Osteocyte (in vitro differentiated cells): ENCODE measurements at regions not wholly inside any gene's neighbourhood (a gene's known extent, or its start where the extent isn't known, plus 50 kb on each side); places are given as distances from the start of the nearest gene placed in this dataset.

Experiments
- DNase-seq: peaks from one replicate; pipeline ENCODE4 v3.0.0; 2021; ENCODE audit warnings: mixed read lengths; ENCODE audit not compliant: unreplicated experiment; ENCODE audit errors: extremely low spot score
- H3K27ac Mint-ChIP-seq: one replicate; pipeline ENCODE4 v1.8.0; 2021; ENCODE audit warnings: mild to moderate bottlenecking, mixed read lengths; ENCODE audit not compliant: unreplicated experiment
- H3K27me3 Mint-ChIP-seq: one replicate; pipeline ENCODE4 v1.8.0; 2021; ENCODE audit warnings: mixed read lengths; ENCODE audit not compliant: unreplicated experiment
- H3K36me3 Mint-ChIP-seq: one replicate; pipeline ENCODE4 v1.8.0; 2021; ENCODE audit warnings: mixed read lengths; ENCODE audit not compliant: unreplicated experiment
- H3K4me1 Mint-ChIP-seq: one replicate; pipeline ENCODE4 v1.8.0; 2021; ENCODE audit warnings: mixed read lengths; ENCODE audit not compliant: unreplicated experiment
- H3K4me3 Mint-ChIP-seq: one replicate; pipeline ENCODE4 v1.8.0; 2021; ENCODE audit warnings: mild to moderate bottlenecking, moderate library complexity, mixed read lengths; ENCODE audit not compliant: unreplicated experiment
- H3K9me3 Mint-ChIP-seq: one replicate; pipeline ENCODE4 v1.8.0; 2021; ENCODE audit warnings: mixed read lengths; ENCODE audit not compliant: unreplicated experiment
- TF ChIP-seq, protein P1 (sequence below): fragments of 200-600 bp; sonication (generic); IDR thresholded peaks from 2 replicates; pipeline ENCODE4 v1.5.0; 2021; ENCODE audit warnings: antibody characterized with exemption, mild to moderate bottlenecking, moderate library complexity

DNA sequence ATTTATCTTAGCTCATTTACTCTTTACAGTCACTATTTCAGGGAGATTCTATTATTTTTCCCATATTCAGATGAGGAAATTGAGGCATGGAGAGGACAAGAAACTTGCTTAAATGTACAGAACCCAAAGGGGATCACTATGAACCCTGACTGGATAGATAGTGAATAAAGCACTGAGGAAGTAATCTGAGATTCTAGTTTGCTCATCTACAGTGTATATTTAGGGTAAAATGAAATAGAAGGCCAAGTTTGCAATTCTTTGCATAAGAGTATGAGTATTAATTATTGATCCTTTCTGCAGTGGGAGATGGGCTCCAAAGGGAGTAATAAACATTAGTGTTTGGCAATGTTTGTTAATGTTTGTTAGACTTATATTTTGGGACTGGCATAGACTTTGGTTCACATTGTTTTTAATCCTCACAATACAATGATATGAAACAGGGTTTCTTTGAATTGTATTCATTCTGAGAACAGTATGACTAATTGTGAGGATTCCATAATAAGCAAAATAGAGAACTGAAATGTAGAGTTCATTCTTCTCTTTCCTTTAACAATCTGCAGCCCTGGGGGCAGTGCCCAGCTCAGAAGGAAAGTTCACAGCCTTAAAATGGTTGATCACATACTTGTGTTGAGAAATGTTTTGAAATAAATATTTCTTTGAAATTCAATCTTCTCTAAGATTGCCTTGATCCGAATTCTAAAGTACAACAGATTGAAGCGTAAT, 131.0 kb upstream of the ZNF804B start:
- no peaks in the 10 kb centered on the region for H3K36me3 Mint-ChIP-seq
- no peak for DNase-seq
- H3K27ac Mint-ChIP-seq, result no peak overlapping the region
- no peak overlapping the region for H3K4me3 Mint-ChIP-seq
- no peaks in the 10 kb centered on the region for H3K4me1 Mint-ChIP-seq
- H3K27me3 Mint-ChIP-seq, result no peaks in the 10 kb centered on the region
- TF ChIP-seq, protein P1, sequence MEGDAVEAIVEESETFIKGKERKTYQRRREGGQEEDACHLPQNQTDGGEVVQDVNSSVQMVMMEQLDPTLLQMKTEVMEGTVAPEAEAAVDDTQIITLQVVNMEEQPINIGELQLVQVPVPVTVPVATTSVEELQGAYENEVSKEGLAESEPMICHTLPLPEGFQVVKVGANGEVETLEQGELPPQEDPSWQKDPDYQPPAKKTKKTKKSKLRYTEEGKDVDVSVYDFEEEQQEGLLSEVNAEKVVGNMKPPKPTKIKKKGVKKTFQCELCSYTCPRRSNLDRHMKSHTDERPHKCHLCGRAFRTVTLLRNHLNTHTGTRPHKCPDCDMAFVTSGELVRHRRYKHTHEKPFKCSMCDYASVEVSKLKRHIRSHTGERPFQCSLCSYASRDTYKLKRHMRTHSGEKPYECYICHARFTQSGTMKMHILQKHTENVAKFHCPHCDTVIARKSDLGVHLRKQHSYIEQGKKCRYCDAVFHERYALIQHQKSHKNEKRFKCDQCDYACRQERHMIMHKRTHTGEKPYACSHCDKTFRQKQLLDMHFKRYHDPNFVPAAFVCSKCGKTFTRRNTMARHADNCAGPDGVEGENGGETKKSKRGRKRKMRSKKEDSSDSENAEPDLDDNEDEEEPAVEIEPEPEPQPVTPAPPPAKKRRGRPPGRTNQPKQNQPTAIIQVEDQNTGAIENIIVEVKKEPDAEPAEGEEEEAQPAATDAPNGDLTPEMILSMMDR, result no peak
- peaks cover 5% of the 10 kb centered on the region for H3K9me3 Mint-ChIP-seq

DNA sequence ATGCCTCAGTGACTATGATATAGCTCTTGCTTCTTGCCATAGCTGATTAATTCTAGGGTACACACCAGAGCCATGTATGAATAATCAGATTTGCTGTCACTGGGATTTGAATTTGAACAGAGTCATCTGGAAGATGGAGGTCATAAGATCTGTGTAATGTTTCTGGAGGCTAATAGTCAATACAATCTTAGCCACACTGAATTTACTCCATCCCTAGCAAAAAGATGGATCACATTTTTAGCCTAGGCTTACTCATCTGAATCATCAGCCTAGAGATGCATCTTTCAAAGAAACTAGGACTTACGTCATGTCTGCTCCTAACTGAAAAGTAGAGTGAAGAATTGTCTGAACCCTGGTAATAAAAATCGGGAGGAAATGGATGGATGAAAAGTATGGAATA, 142.3 kb upstream of the ZNF804B start:
- DNase-seq, result no peak
- Mint-ChIP-seq H3K36me3 (no peaks in the 10 kb centered on the region), H3K4me1 (no peaks in the 10 kb centered on the region), H3K9me3 (no peaks in the 10 kb centered on the region), H3K27ac (no peak overlapping the region), H3K27me3 (no peaks in the 10 kb centered on the region), H3K4me3 (no peak overlapping the region)
- TF ChIP-seq, protein P1, result no peak

DNA sequence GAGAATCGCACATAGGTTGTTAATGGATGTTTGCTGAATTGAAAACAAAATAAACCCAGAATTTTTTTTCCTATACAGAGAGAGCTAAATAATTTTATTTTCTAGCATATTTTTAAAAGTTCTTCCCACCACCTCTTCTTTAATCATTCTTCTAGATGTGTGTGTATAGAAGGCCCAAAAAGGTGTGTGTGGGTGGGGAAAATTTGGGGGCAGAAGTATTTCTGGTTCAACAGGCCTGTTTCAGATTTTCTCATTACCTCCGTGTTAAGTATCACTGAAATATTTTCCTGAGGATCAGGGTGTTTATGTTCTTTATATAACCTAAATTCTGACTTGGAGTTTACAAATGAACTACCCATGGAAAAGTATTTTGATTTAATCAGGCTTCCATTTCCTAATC, 144.2 kb upstream of the ZNF804B start:
- no peak for DNase-seq
- no peak overlapping the region for H3K4me3 Mint-ChIP-seq
- H3K9me3 Mint-ChIP-seq, result no peaks in the 10 kb centered on the region
- TF ChIP-seq, protein P1, result no peak
- H3K36me3 Mint-ChIP-seq, result no peaks in the 10 kb centered on the region
- H3K27me3 Mint-ChIP-seq, result no peaks in the 10 kb centered on the region
- no peak overlapping the region for H3K27ac Mint-ChIP-seq
- no peaks in the 10 kb centered on the region for H3K4me1 Mint-ChIP-seq

DNA sequence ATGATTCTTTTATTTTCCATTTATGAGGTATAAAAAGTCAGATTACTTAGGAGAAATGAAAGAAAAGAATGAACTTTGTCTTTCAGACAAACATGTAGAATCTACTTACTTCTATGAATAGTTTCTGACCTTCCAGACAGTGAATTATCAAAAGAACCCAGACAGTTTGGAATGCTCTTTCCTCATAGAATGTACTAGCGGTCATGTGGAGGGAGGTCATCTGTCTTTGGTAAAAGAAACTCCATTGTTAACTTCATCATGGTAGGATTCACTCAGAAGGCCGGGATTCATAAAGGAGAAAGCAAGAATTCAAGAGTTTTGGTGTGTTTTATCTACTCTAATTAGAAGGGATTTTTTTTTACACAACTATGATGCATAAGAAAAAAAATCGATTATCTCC, 144.8 kb upstream of the ZNF804B start:
- no peak overlapping the region for H3K4me3 Mint-ChIP-seq
- no peaks in the 10 kb centered on the region for H3K36me3 Mint-ChIP-seq
- no peak for DNase-seq
- H3K27me3 Mint-ChIP-seq, result no peaks in the 10 kb centered on the region
- no peak overlapping the region for H3K27ac Mint-ChIP-seq
- H3K9me3 Mint-ChIP-seq, result no peaks in the 10 kb centered on the region
- no peaks in the 10 kb centered on the region for H3K4me1 Mint-ChIP-seq
- TF ChIP-seq, protein P1, result no peak

DNA sequence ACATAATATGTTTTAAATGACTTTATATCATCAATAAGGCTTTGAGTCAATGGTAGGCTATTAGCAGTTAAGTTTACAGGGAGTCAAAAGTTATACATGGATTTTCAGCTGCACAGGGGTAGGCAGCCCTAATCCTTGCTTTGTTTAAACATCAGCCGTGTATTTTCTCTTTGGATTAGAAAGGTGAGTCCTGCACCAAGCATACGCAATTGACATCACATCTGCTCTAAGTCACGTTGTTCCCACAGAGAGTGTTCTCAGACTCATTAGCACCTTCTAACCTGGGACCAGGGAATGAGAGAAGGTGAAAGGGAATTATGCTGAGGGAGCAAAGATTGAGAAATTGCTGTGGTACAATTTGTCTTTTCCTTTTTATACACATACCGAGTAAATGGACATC, 148.6 kb upstream of the ZNF804B start:
- DNase-seq, result no peak
- TF ChIP-seq, protein P1, result no peak
- Mint-ChIP-seq H3K27ac (no peak overlapping the region), H3K27me3 (no peaks in the 10 kb centered on the region), H3K4me3 (no peak overlapping the region), H3K4me1 (no peaks in the 10 kb centered on the region), H3K36me3 (no peaks in the 10 kb centered on the region), H3K9me3 (no peaks in the 10 kb centered on the region)
